PC-9 (cell line): ENCODE measurements at regions not wholly inside any gene's neighbourhood (a gene's known extent, or its start where the extent isn't known, plus 50 kb on each side); places are given as distances from the start of the nearest gene placed in this dataset.

Experiments
- EZH2 ChIP-seq: fragments of 200-600 bp; sonication (generic); IDR thresholded peaks from 2 replicates; pipeline ENCODE4 v1.8.0; 2017; ENCODE audit warnings: antibody characterized with exemption, low read depth
- TF ChIP-seq, protein P1 (sequence below): fragments of 200-600 bp; sonication (generic); conservative IDR thresholded peaks from 2 replicates; pipeline ENCODE4 v1.6.1; 2017; ENCODE audit warnings: mixed run types, antibody characterized with exemption, mild to moderate bottlenecking, moderate library complexity

DNA sequence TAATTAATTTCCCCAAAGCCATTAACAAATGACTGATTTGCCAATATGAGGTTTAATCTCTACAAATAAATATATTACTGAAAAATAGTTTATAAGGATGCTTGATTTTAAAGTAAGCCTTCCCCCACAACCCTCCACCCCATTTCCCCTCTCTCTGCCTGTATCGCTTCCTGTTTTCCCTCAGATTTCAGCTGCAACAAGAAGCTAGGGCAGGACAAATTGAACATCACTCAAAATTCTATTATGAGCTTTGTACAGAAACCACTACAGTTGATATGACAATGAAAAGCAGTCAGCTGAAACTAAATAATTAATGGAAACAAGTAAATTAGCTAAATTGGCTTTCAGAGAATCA is 109.0 kb upstream of the SP4 start:
- TF ChIP-seq, protein P1, sequence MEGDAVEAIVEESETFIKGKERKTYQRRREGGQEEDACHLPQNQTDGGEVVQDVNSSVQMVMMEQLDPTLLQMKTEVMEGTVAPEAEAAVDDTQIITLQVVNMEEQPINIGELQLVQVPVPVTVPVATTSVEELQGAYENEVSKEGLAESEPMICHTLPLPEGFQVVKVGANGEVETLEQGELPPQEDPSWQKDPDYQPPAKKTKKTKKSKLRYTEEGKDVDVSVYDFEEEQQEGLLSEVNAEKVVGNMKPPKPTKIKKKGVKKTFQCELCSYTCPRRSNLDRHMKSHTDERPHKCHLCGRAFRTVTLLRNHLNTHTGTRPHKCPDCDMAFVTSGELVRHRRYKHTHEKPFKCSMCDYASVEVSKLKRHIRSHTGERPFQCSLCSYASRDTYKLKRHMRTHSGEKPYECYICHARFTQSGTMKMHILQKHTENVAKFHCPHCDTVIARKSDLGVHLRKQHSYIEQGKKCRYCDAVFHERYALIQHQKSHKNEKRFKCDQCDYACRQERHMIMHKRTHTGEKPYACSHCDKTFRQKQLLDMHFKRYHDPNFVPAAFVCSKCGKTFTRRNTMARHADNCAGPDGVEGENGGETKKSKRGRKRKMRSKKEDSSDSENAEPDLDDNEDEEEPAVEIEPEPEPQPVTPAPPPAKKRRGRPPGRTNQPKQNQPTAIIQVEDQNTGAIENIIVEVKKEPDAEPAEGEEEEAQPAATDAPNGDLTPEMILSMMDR: no peak
- no peak for TF ChIP-seq EZH2
